LNCaP clone FGC (cell line): ENCODE measurements at regions not wholly inside any gene's neighbourhood (a gene's known extent, or its start where the extent isn't known, plus 50 kb on each side); places are given as distances from the start of the nearest gene placed in this dataset.

Experiments used
- DNase-seq: peaks from one replicate; pipeline ENCODE4 v3.0.0-alpha.2; 2011; ENCODE audit warnings: low read depth
- H3K4me3 ChIP-seq: 2 replicates; pipeline ENCODE4 v1.5.1; 2011; ENCODE audit warnings: mild to moderate bottlenecking, low read depth, low read length, control low read depth
- CTCF ChIP-seq: IDR thresholded peaks from 2 replicates; pipeline ENCODE4 v1.5.1; 2012; ENCODE audit warnings: mild to moderate bottlenecking; ENCODE audit not compliant: control insufficient read depth, insufficient read depth; ENCODE audit errors: extremely low read depth

- TF ChIP-seq CTCF, result no peak
- no peak overlapping the region for H3K4me3 ChIP-seq
- DNase-seq, result no peak
Observed at GRCh38 chr18:10089881-10090280, 176.1 kb downstream of the VAPA start.

GRCh38 chr18:10090668-10091067 is 176.9 kb downstream of the VAPA start:
- H3K4me3 ChIP-seq, result no peak overlapping the region
- no peak for DNase-seq
- no peak for TF ChIP-seq CTCF

- no peak for DNase-seq
- no peak overlapping the region for H3K4me3 ChIP-seq
- no peak for TF ChIP-seq CTCF
Observed at GRCh38 chr18:10093445-10093844, 179.6 kb downstream of the VAPA start.

- H3K4me3 ChIP-seq, result no peak overlapping the region
- TF ChIP-seq CTCF, result no peak
- DNase-seq, result no peak
Observed at GRCh38 chr18:10094154-10094553, 180.3 kb downstream of the VAPA start.

GRCh38 chr18:10094655-10095054 is 180.8 kb downstream of the VAPA start:
- no peak for DNase-seq
- no peak for TF ChIP-seq CTCF
- H3K4me3 ChIP-seq, result no peak overlapping the region

GRCh38 chr18:10095356-10095755 is 181.5 kb downstream of the VAPA start:
- TF ChIP-seq CTCF, result no peak
- H3K4me3 ChIP-seq, result no peak overlapping the region
- DNase-seq, result no peak

- DNase-seq, result no peak
- TF ChIP-seq CTCF, result no peak
- H3K4me3 ChIP-seq, result no peak overlapping the region
Observed at GRCh38 chr18:10099539-10100140, 185.8 kb downstream of the VAPA start.
